GM23248 (cell line): ENCODE measurements at regions not wholly inside any gene's neighbourhood (a gene's known extent, or its start where the extent isn't known, plus 50 kb on each side); places are given as distances from the start of the nearest gene placed in this dataset.

ENCODE experiments used
- EZH2 ChIP-seq: fragments of 200-600 bp; sonication (generic); IDR thresholded peaks from 2 replicates; pipeline ENCODE4 v1.6.1; 2018; ENCODE audit warnings: antibody characterized with exemption, mild to moderate bottlenecking; ENCODE audit not compliant: insufficient read depth, poor library complexity, severe bottlenecking
- EZH2phosphoT487 ChIP-seq: fragments of 200-600 bp; sonication (generic); IDR thresholded peaks from 2 replicates; pipeline ENCODE4 v1.6.1; 2018; ENCODE audit warnings: antibody characterized with exemption, moderate library complexity, mild to moderate bottlenecking, low read depth; ENCODE audit not compliant: insufficient read depth

GRCh38 chr17:77281904-77282367 lies 141.2 kb downstream of the SEC14L1 start:
- no peak for TF ChIP-seq EZH2
- TF ChIP-seq EZH2phosphoT487 = no peak
